ENCODE measurements at regions not wholly inside any gene's neighbourhood (a gene's known extent, or its start where the extent isn't known, plus 50 kb on each side); places are given as distances from the start of the nearest gene placed in this dataset.

GRCh38 chr6:140828856-140829255, 1303.9 kb upstream of the GJE1 start:
- TF ChIP-seq POLR2A (IDR thresholded peaks at IDR 0.05) (no peak), CTCF (IDR thresholded peaks at IDR 0.05) (no peak)
